Muscle of leg (tissue), 3 donors: ENCODE measurements at regions not wholly inside any gene's neighbourhood (a gene's known extent, or its start where the extent isn't known, plus 50 kb on each side); places are given as distances from the start of the nearest gene placed in this dataset.
"Not testable (repeated sequence)": the region's sequence is repeated elsewhere in the genome, so short reads cannot be mapped to it uniquely, and the experiment has no call there.

Experiments
- DNase-seq: peaks from one replicate; pipeline ENCODE4 v3.0.0; 2013
- H3K27ac ChIP-seq: one replicate; pipeline ENCODE4 v1.5.1; 2013; ENCODE audit warnings: mild to moderate bottlenecking, low read length, control low read depth
- H3K27me3 ChIP-seq: one replicate; pipeline ENCODE4 v1.6.1; 2013; ENCODE audit warnings: low read length; ENCODE audit not compliant: control insufficient read depth, insufficient read depth
- H3K36me3 ChIP-seq: one replicate; pipeline ENCODE4 v1.6.1; 2013; ENCODE audit warnings: low read length; ENCODE audit not compliant: control insufficient read depth, insufficient read depth
- H3K4me1 ChIP-seq: one replicate; pipeline ENCODE4 v1.6.1; 2013; ENCODE audit warnings: low read length; ENCODE audit not compliant: control insufficient read depth, insufficient read depth
- H3K4me3 ChIP-seq: one replicate; pipeline ENCODE4 v1.5.1; 2013; ENCODE audit warnings: low read length, control low read depth
- H3K9me3 ChIP-seq: replicated peaks from 2 replicates; pipeline ENCODE4 v1.6.1; 2013; ENCODE audit warnings: low read depth, low read length; ENCODE audit not compliant: control insufficient read depth
- WGBS: methylation state at CpG from one replicate; pipeline ENCODE4 v1.1.5; 2013; ENCODE audit warnings: missing lambda C conversion rate; ENCODE audit not compliant: insufficient coverage; 5-methylcytosine and 5-hydroxymethylcytosine counted together

- H3K36me3 ChIP-seq, H3K4me1 ChIP-seq, H3K27ac ChIP-seq, H3K9me3 ChIP-seq, DNase-seq, H3K4me3 ChIP-seq, H3K27me3 ChIP-seq: not testable (repeated sequence)
- WGBS, result no CpG with 5 or more reads among the region's 5 CpGs
Observed at GRCh38 chr16:16561532-16561931, 182.6 kb downstream of the NPIPA7 start.

- not testable (repeated sequence) for H3K27ac ChIP-seq, H3K36me3 ChIP-seq, H3K27me3 ChIP-seq, H3K4me3 ChIP-seq, H3K4me1 ChIP-seq, DNase-seq, H3K9me3 ChIP-seq
- no CpG with 5 or more reads among the region's 5 CpGs for WGBS
Observed at GRCh38 chr16:16563962-16564361, 185.0 kb downstream of the NPIPA7 start.

DNA sequence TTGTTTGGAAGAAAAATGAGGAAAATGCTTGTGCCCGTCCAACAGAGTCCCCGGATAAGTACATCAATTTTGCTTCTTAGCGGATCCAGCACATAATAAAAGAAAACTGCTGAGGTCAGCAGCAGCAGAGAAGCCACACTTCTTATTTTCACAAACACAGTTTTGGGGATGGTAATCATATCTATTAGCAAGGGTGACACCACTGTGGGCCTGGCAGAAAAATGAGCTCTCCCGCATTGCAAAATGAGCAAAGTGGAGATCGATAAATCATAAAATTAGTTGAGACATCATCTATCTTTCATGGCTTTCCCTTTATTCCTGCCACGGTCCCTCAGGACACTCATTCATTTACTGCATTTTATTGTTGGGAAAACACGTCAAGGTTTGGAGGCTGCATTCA is 186.4 kb downstream of the NPIPA7 start:
- not testable (repeated sequence) for H3K36me3 ChIP-seq, H3K9me3 ChIP-seq, H3K4me1 ChIP-seq, H3K4me3 ChIP-seq, H3K27me3 ChIP-seq, H3K27ac ChIP-seq, DNase-seq
- WGBS, result no CpG with 5 or more reads among the region's 7 CpGs

- H3K36me3 ChIP-seq, H3K9me3 ChIP-seq, H3K27ac ChIP-seq, H3K27me3 ChIP-seq, H3K4me3 ChIP-seq, H3K4me1 ChIP-seq: not testable (repeated sequence)
- WGBS, result 55% methylated on average over 5 of the region's 5 CpGs
- DNase-seq, result peak; percentile 0
Observed at GRCh38 chr16:16570055-16570454, 191.1 kb downstream of the NPIPA7 start.

DNA sequence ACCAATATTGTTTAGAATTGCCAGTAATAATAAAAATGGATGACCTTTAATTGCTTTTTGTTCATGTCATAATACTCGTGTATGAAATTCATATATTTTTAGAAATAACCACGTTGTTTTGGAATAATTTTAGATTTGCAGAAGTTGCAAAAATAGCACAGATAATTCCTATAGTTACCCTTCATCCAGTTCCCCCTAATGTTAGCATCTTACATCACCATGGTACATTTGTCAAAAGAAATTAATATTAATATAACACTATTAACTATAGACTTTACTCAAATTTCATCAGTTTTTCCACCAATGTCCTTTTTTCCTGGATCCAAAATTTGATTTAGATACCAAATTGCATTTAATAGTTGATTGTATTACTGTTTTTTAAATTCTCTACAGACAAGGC is 191.9 kb downstream of the NPIPA7 start:
- H3K4me3 ChIP-seq, H3K9me3 ChIP-seq, H3K27ac ChIP-seq, DNase-seq, H3K36me3 ChIP-seq, H3K27me3 ChIP-seq, H3K4me1 ChIP-seq: not testable (repeated sequence)
- no CpG with 5 or more reads among the region's 2 CpGs for WGBS

DNA sequence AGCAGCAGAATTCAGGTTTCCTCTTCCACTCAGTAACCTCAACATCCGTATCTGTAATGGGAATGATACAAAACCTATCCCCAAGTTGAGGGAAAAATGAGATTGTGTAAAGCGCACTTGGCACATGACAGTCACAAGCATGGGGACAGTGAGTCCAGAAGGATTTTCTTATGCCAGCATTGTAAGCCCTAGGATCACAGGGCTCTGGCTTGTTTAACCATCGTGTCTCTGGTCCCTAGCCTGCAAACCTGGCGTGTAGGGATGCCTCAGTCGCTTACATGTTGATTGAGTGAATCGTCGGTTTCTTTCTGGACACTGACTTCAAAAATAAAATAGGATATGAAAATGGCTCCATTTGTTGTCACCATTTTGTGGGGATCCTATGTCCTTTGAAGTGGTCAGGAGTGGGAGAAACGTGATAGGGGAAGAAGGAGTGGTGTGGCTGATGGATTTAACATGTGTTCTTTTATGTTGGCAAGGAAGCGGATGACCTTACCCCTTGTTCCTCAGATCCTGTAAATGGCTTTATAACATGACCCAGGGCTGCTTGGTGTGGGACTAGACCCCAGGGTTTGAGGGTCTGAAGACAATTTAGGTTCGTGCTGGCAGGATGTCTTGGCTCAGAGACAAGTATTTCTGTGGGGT is 193.3 kb downstream of the NPIPA7 start:
- WGBS, result no CpG with 5 or more reads among the region's 10 CpGs
- H3K4me3 ChIP-seq, H3K4me1 ChIP-seq, H3K9me3 ChIP-seq, H3K27ac ChIP-seq, DNase-seq, H3K36me3 ChIP-seq, H3K27me3 ChIP-seq: not testable (repeated sequence)

DNA sequence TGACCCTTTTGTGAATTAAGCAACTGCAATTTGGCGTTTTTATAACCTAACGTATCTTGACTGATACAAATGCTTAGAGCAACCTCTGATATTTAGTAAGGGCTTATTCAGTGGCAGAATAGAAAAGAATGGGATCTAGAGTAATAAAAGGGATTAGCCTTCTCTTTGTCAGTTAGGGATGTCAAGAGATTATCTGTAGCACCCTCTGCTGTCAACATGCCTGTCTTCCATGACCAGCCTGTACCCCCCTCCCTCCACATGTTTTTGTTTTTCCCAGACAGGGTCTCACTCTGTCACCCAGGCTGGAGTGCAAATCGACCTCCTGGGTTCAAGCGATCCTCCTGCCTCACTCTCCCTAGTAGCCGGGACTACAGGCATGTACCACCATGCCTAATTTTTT is 198.1 kb downstream of the NPIPA7 start:
- WGBS, result no CpG with 5 or more reads among the region's 5 CpGs
- DNase-seq, H3K4me1 ChIP-seq: not testable (repeated sequence)

DNA sequence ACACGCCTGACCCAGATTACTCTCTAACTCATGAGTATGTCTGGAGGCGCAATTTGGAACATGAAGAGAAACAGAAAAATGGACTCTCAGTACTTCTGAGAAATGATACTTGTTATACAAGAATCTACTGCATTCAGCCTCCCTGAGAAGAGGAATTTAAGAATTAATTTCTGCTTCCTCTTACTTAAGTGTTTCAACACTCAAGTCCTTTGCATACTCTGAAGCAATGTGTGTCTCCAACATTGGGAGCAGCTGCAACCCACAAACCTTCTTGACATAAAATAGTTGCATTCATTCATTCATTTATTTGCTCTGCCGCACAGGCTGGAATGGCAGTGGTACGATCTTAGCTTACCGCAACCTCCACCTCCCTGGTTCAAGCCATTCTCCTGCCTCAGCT is 199.8 kb downstream of the NPIPA7 start:
- Histone ChIP-seq H3K9me3 (no peaks in the 10 kb centered on the region), H3K27me3 (no peaks in the 10 kb centered on the region), H3K36me3 (no peaks in the 10 kb centered on the region), H3K4me1 (no peaks in the 10 kb centered on the region), H3K27ac (no peak overlapping the region), H3K4me3 (no peak overlapping the region)
- DNase-seq, result no peak
- no CpG with 5 or more reads among the region's 5 CpGs for WGBS

More for the DNA sequence above, 198.1 kb downstream of the NPIPA7 start:
- not testable (repeated sequence) for H3K4me3 ChIP-seq, H3K27me3 ChIP-seq, H3K27ac ChIP-seq, H3K36me3 ChIP-seq, H3K9me3 ChIP-seq

DNA sequence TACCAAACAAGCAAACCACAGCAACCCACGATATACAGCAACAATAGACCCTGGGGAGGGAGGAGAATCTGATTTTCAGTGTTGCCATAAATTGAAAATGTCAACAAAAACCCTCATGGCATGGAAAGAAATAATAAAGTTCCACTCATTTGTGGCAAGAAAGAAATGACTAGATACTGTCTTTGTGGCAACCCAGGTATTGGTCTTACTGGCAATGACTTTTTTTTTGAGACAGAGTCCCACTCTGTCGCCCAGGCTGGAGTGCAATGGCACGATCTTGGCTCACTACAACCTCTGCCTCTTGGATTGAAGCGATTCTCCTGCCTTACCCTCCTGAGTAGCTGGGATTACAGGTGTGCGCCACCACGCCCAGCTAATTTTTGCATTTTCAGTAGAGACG is 204.0 kb downstream of the NPIPA7 start:
- 75% methylated on average over 3 of the region's 7 CpGs for WGBS

GRCh38 chr16:16586073-16586651 is 207.2 kb downstream of the NPIPA7 start:
- H3K27ac ChIP-seq, H3K4me1 ChIP-seq, H3K9me3 ChIP-seq, H3K36me3 ChIP-seq, H3K27me3 ChIP-seq, H3K4me3 ChIP-seq: not testable (repeated sequence)
- DNase-seq, result peak; percentile 27
- whole genome bisulfite sequencing, result 83% methylated on average over 1 of the region's 7 CpGs

More for the DNA sequence above, 204.0 kb downstream of the NPIPA7 start:
- not testable (repeated sequence) for DNase-seq, H3K9me3 ChIP-seq, H3K27ac ChIP-seq, H3K4me3 ChIP-seq, H3K36me3 ChIP-seq, H3K27me3 ChIP-seq, H3K4me1 ChIP-seq

GRCh38 chr16:16586969-16587368 is 208.0 kb downstream of the NPIPA7 start:
- not testable (repeated sequence) for H3K9me3 ChIP-seq, H3K4me3 ChIP-seq, H3K27ac ChIP-seq, H3K27me3 ChIP-seq, DNase-seq, H3K4me1 ChIP-seq, H3K36me3 ChIP-seq
- WGBS, result no CpG with 5 or more reads among the region's 6 CpGs
